Stimulated activated CD4-positive, alpha-beta T cell treated with anti-CD3 and anti-CD28 coated beads, Interleukin-4, amount 100 ng/mL, for 1 hour (primary cell): ENCODE measurements at regions not wholly inside any gene's neighbourhood (a gene's known extent, or its start where the extent isn't known, plus 50 kb on each side); places are given as distances from the start of the nearest gene placed in this dataset.

Experiments
- DNase-seq: peaks from one replicate; pipeline ENCODE4 v3.0.0-alpha.2; 2020

- DNase-seq, result peak; percentile 56
Measured at GRCh38 chr2:128736689-128737545, 418.2 kb upstream of the HS6ST1 start.

GRCh38 chr2:128737546-128737826 is 418.8 kb upstream of the HS6ST1 start:
- no peak for DNase-seq

GRCh38 chr2:128738446-128739110 is 419.9 kb upstream of the HS6ST1 start:
- no peak for DNase-seq

GRCh38 chr2:128742467-128742866 is 423.8 kb upstream of the HS6ST1 start:
- DNase-seq, result no peak

- no peak for DNase-seq
Measured at GRCh38 chr2:128745946-128746345, 427.3 kb upstream of the HS6ST1 start.

GRCh38 chr2:128746356-128746755 is 427.7 kb upstream of the HS6ST1 start:
- no peak for DNase-seq

- no peak for DNase-seq
Measured at GRCh38 chr2:128748336-128748735, 429.7 kb upstream of the HS6ST1 start.

- DNase-seq, result no peak
Measured at GRCh38 chr2:128748835-128749605, 430.4 kb upstream of the HS6ST1 start.

- DNase-seq, result no peak
Measured at GRCh38 chr2:128750328-128751165, 431.9 kb upstream of the HS6ST1 start.

GRCh38 chr2:128751746-128752145 is 433.1 kb upstream of the HS6ST1 start:
- no peak for DNase-seq

- no peak for DNase-seq
Measured at GRCh38 chr2:128752691-128753263, 434.1 kb upstream of the HS6ST1 start.

- no peak for DNase-seq
Measured at GRCh38 chr2:128753321-128753720, 434.7 kb upstream of the HS6ST1 start.

GRCh38 chr2:128753800-128754199 is 435.1 kb upstream of the HS6ST1 start:
- no peak for DNase-seq

GRCh38 chr2:128754246-128754724 is 435.6 kb upstream of the HS6ST1 start:
- no peak for DNase-seq

GRCh38 chr2:128755695-128756364 is 437.2 kb upstream of the HS6ST1 start:
- DNase-seq, result no peak

GRCh38 chr2:128756365-128756717 is 437.7 kb upstream of the HS6ST1 start:
- no peak for DNase-seq

GRCh38 chr2:128765811-128766210 is 447.1 kb upstream of the HS6ST1 start:
- DNase-seq, result no peak

GRCh38 chr2:128768041-128768440 is 449.4 kb upstream of the HS6ST1 start:
- DNase-seq, result no peak

GRCh38 chr2:128769457-128770142 is 450.9 kb upstream of the HS6ST1 start:
- DNase-seq, result no peak

- DNase-seq, result no peak
Measured at GRCh38 chr2:128770143-128771085, 451.7 kb upstream of the HS6ST1 start.
